GM12878 (cell line): ENCODE measurements at regions not wholly inside any gene's neighbourhood (a gene's known extent, or its start where the extent isn't known, plus 50 kb on each side); places are given as distances from the start of the nearest gene placed in this dataset.

Source experiments
- ATAC-seq: fragments of 200-7000 bp; cut with Tn5 transposase; 3 replicates; pipeline ENCODE4 v1.9.1; 2020; ENCODE audit warnings: mild to moderate bottlenecking, moderate library complexity
- BruUV-seq: library from RNA; stranded (reverse); fragments of 400-500 nt; replicated peaks from 2 replicates; lab custom pipeline; 2021; lab: Mats Ljungman, UMichigan
- CTCF ChIA-PET: fragments of 300-600 bp; sonication (Branson Sonifier 250); formaldehyde crosslinking; extraction: SDS; loops from one replicate; lab custom pipeline; 2021; ENCODE audit warnings: inconsistent platforms; lab: Yijun Ruan, JAX
- POLR2A ChIA-PET: fragments of 350-600 bp; formaldehyde crosslinking; extraction: SDS; loops from one replicate; lab custom pipeline; 2021; ENCODE audit warnings: inconsistent platforms; lab: Charles Lee
- RAD21 ChIA-PET: fragments of 300-600 bp; sonication (Branson Sonifier 250); formaldehyde crosslinking; loops from one replicate; lab custom pipeline; 2023; ENCODE audit warnings: antibody characterized with exemption; ENCODE audit not compliant: unreplicated experiment; lab: Charles Lee
- SMC1A ChIA-PET: fragments of 300-600 bp; sonication (Branson Sonifier 250); formaldehyde crosslinking; loops from one replicate; lab custom pipeline; 2023; ENCODE audit not compliant: unreplicated experiment, uncharacterized antibody; lab: Charles Lee
- DNase-seq: peaks from one replicate; pipeline ENCODE4 v3.0.0-alpha.2; 2011; ENCODE audit warnings: low read depth, low spot score
- FAIRE-seq: peaks from 3 replicates; lab custom pipeline; 2011; peaks lifted over from hg19 to GRCh38; lab: Jason Lieb, UNC
- H2AFZ ChIP-seq: 2 replicates; pipeline ENCODE4 v1.6.0; 2011; ENCODE audit warnings: low read depth, low read length, control low read depth; ENCODE audit not compliant: control insufficient read depth
- H3K27ac ChIP-seq: 2 replicates; pipeline ENCODE4 v1.5.1; 2011; ENCODE audit warnings: control low read depth; ENCODE audit not compliant: control insufficient read depth, insufficient read depth
- H3K27me3 ChIP-seq, 2 experiments: replicated peaks in 1 of 2; 2 replicates each; pipeline versions ENCODE4 v1.6.0 to v1.6.1; 2011; ENCODE audit warnings: low read length in 1 of 2; ENCODE audit not compliant: control insufficient read depth in 2 of 2, insufficient read depth in 2 of 2
- H3K36me3 ChIP-seq, 2 experiments: 2 replicates each; pipeline ENCODE4 v1.5.1; 2011; ENCODE audit warnings: low read length in 1 of 2; ENCODE audit not compliant: control insufficient read depth in 2 of 2, insufficient read depth in 2 of 2
- H3K4me1 ChIP-seq: 2 replicates; pipeline ENCODE4 v1.6.1; 2011; ENCODE audit warnings: mild to moderate bottlenecking, low read length, moderate library complexity, mixed read lengths; ENCODE audit not compliant: control insufficient read depth, insufficient read depth
- H3K4me2 ChIP-seq: 2 replicates; pipeline ENCODE4 v1.6.0; 2011; ENCODE audit warnings: control low read depth; ENCODE audit not compliant: control insufficient read depth, insufficient read depth
- H3K4me3 ChIP-seq: fragments of 200-600 bp; sonication (generic); 2 replicates; pipeline ENCODE4 v1.5.1; 2016
- H3K79me2 ChIP-seq: 2 replicates; pipeline ENCODE4 v1.6.0; 2011; ENCODE audit warnings: low read length; ENCODE audit not compliant: control insufficient read depth, insufficient read depth
- H3K9ac ChIP-seq: 2 replicates; pipeline ENCODE4 v1.8.0; 2011; ENCODE audit warnings: low read length, control low read depth, mixed read lengths; ENCODE audit not compliant: control insufficient read depth, insufficient read depth
- H3K9me3 ChIP-seq: replicated peaks from 3 replicates; pipeline ENCODE4 v1.5.1; 2011; ENCODE audit warnings: mild to moderate bottlenecking, low read length; ENCODE audit not compliant: control insufficient read depth, insufficient read depth
- H4K20me1 ChIP-seq: 2 replicates; pipeline ENCODE4 v1.6.0; 2011; ENCODE audit not compliant: control insufficient read depth, insufficient read depth
- BCL11A ChIP-seq: IDR thresholded peaks from 2 replicates; pipeline ENCODE4 v1.6.1; 2011; ENCODE audit warnings: low read depth, low read length
- CHD4 ChIP-seq: fragments of 200-600 bp; sonication (generic); IDR thresholded peaks from 2 replicates; pipeline ENCODE4 v1.6.1; 2016; ENCODE audit warnings: mild to moderate bottlenecking
- DPF2 ChIP-seq: fragments of 450-650 bp; IDR thresholded peaks from 2 replicates; pipeline ENCODE4 v1.6.1; 2017; ENCODE audit warnings: mild to moderate bottlenecking
- EGR1 ChIP-seq, 2 experiments: IDR thresholded peaks; 1 replicate in 1 of 2; 2 replicates in 1 of 2; pipeline ENCODE4 v1.6.1; 2011 to 2012; ENCODE audit warnings: low read depth in 2 of 2, low read length in 2 of 2, borderline replicate concordance in 1 of 2, mild to moderate bottlenecking in 1 of 2, moderate library complexity in 1 of 2
- ESRRA ChIP-seq: IDR thresholded peaks from 2 replicates; pipeline ENCODE4 v1.6.1; 2012; ENCODE audit warnings: mild to moderate bottlenecking, low read length, improper control_type of control experiment
- FOXK2 ChIP-seq: fragments of 450-650 bp; IDR thresholded peaks from 2 replicates; pipeline ENCODE4 v1.6.1; 2017; ENCODE audit warnings: mild to moderate bottlenecking, moderate library complexity
- MTA3 ChIP-seq: IDR thresholded peaks from 2 replicates; pipeline ENCODE4 v1.6.1; 2012; ENCODE audit warnings: low read length, inconsistent platforms, borderline replicate concordance
- NFIC ChIP-seq: IDR thresholded peaks from 2 replicates; pipeline ENCODE4 v1.6.1; 2012; ENCODE audit warnings: low read depth, mild to moderate bottlenecking, inconsistent platforms, low read length, moderate library complexity
- POU2F2 ChIP-seq: IDR thresholded peaks from 3 replicates; pipeline ENCODE4 v1.6.1; 2011; ENCODE audit warnings: low read depth, mild to moderate bottlenecking, low read length, borderline replicate concordance
- RUNX3 ChIP-seq: IDR thresholded peaks from 2 replicates; pipeline ENCODE4 v1.6.1; 2012; ENCODE audit warnings: low read length, inconsistent platforms
- SMAD5 ChIP-seq: IDR thresholded peaks from 2 replicates; pipeline ENCODE4 v1.6.1; 2016; ENCODE audit warnings: antibody characterized with exemption, low read depth
- SMARCA5 ChIP-seq: fragments of 450-650 bp; IDR thresholded peaks from 2 replicates; pipeline ENCODE4 v1.6.1; 2017; ENCODE audit warnings: mild to moderate bottlenecking
- SUPT20H ChIP-seq: IDR thresholded peaks from 2 replicates; pipeline ENCODE4 v1.6.1; 2011; ENCODE audit warnings: low read depth, mild to moderate bottlenecking, low read length, moderate library complexity, borderline replicate concordance; ENCODE audit not compliant: control insufficient read depth
- TCF12 ChIP-seq: IDR thresholded peaks from 2 replicates; pipeline ENCODE4 v1.6.1; 2011; ENCODE audit warnings: low read depth, mild to moderate bottlenecking, low read length
- YBX1 ChIP-seq: fragments of 450-650 bp; IDR thresholded peaks from 2 replicates; pipeline ENCODE4 v1.6.1; 2016; ENCODE audit warnings: antibody characterized with exemption
- YY1 ChIP-seq: IDR thresholded peaks from 2 replicates; pipeline ENCODE4 v1.6.1; 2011; ENCODE audit warnings: low read depth, mild to moderate bottlenecking, low read length
- ZNF687 ChIP-seq: fragments of 450-650 bp; IDR thresholded peaks from 2 replicates; pipeline ENCODE4 v1.6.1; 2017; ENCODE audit warnings: mild to moderate bottlenecking, moderate library complexity
- WGBS: methylation state at CpG from one replicate; pipeline ENCODE4 v1.1.6; 2016; ENCODE audit warnings: low lambda C conversion rate; ENCODE audit not compliant: insufficient replicate concordance, insufficient coverage; ENCODE audit errors: missing lambda C conversion rate; 5-methylcytosine and 5-hydroxymethylcytosine counted together
- in situ Hi-C: fragments of 300-500 bp; cut with MboI; formaldehyde crosslinking; loops from 9 replicates; pipeline ENCODE4 v1.14.3; 2018; ENCODE audit warnings: mixed read lengths
- intact Hi-C: fragments of 100-400 bp; cut with micrococcal nuclease; formaldehyde crosslinking; loops from one replicate; pipeline ENCODE4 v1.14.2; 2022; ENCODE audit not compliant: unreplicated experiment

GRCh38 chr13:87131611-87132010 lies 539.6 kb upstream of the SLITRK5 start (continued):
- TF ChIP-seq ZNF687 (no peak), POU2F2 (no peak), SMAD5 (no peak), TCF12 (no peak), RUNX3 (no peak), FOXK2 (no peak), CHD4 (no peak), SMARCA5 (no peak), YY1 (no peak), YBX1 (no peak), BCL11A (no peak), DPF2 (no peak)

DNA sequence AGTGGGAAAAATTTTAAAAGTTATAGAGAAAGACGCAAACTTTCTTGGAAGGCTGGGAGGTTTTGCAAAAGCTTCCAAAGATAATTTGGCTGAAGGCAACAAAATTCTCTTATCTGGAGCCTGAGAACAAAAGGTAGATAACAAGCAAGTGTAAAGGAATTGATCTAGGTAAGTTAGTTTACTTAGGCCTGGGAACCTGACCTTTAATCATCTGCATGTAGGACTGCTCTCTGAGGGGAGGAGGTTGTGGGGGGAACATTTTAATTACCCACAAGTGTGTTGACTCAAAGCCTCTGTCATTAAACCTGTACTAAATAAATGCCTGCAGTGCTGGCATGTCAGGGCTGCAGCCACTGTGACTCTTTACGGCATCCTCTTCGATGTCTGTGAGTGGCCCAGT lies 532.3 kb upstream of the SLITRK5 start:
- TF ChIP-seq ESRRA (no peak), SUPT20H (no peak), EGR1 (IDR thresholded peaks at IDR 0.05; ENCODE audit: borderline replicate concordance in 1 of 2, low read depth in 2 of 2, low read length in 2 of 2) (no peak), MTA3 (no peak), NFIC (no peak)
- Histone ChIP-seq H3K36me3 (no peaks in the 10 kb centered on the region), H3K27me3 (no peaks in the 10 kb centered on the region), H3K4me1 (no peaks in the 10 kb centered on the region), H3K9ac (no peak overlapping the region), H3K4me3 (no peak overlapping the region), H4K20me1 (no peaks in the 10 kb centered on the region), H3K27ac (no peak overlapping the region), H3K4me2 (no peak overlapping the region), H3K79me2 (no peaks in the 10 kb centered on the region), H2AFZ (no peak overlapping the region), H3K9me3 (no peaks in the 10 kb centered on the region)
- intact Hi-C loops: no loop called here
- RAD21 ChIA-PET: no interaction called here
- POLR2A ChIA-PET: no interaction called here
- WGBS: 53% methylated on average over 3 of the region's 3 CpGs
- in situ Hi-C loops: no loop called here
- ATAC-seq (no peak), FAIRE-seq (no peak), DNase-seq (no peak)
- SMC1A ChIA-PET: no interaction called here
- BruUV-seq: no TSS peak
- CTCF ChIA-PET: interaction anchor here (0.7 kb wide), 1 partner anchor 110 kb away, joined by 3 read pairs; no protein-coding TSS in a partner anchor
